Testis (tissue), 2 donors: ENCODE measurements at regions not wholly inside any gene's neighbourhood (a gene's known extent, or its start where the extent isn't known, plus 50 kb on each side); places are given as distances from the start of the nearest gene placed in this dataset.

Experiments
- CTCF ChIP-seq, 3 experiments: fragments of 450-650 bp in 2 of 3; fragments of 200-600 bp in 1 of 3; sonication (generic) in 1 of 3; IDR thresholded peaks; one replicate each; pipeline ENCODE4 v1.5.1; 2016 to 2019; ENCODE audit warnings: antibody characterized with exemption in 3 of 3, mild to moderate bottlenecking in 2 of 3, moderate library complexity in 1 of 3
- POLR2A ChIP-seq: fragments of 450-650 bp; IDR thresholded peaks from one replicate; pipeline ENCODE4 v1.6.1; 2017; ENCODE audit warnings: antibody characterized with exemption, mild to moderate bottlenecking, moderate library complexity

- TF ChIP-seq CTCF (IDR thresholded peaks at IDR 0.05) (no peak), POLR2A (no peak)
These were observed 93.7 kb downstream of the ASB1 start for GRCh38 chr2:238520359-238520886.
